DOHH2 (cell line): ENCODE measurements at regions not wholly inside any gene's neighbourhood (a gene's known extent, or its start where the extent isn't known, plus 50 kb on each side); places are given as distances from the start of the nearest gene placed in this dataset.

Experiments used
- H3F3A ChIP-seq: fragments of 200-600 bp; sonication (generic), shearing (Covaris generic); 2 replicates; pipeline ENCODE4 v1.6.0; 2016; ENCODE audit warnings: antibody characterized with exemption, mild to moderate bottlenecking; ENCODE audit not compliant: control insufficient read depth, insufficient read depth
- H3K27ac ChIP-seq: fragments of 200-600 bp; sonication (generic); 2 replicates; pipeline ENCODE4 v1.5.1; 2014; ENCODE audit warnings: low read depth, mild to moderate bottlenecking, low read length, moderate library complexity
- H3K27me3 ChIP-seq: fragments of 200-600 bp; sonication (generic); 2 replicates; pipeline ENCODE4 v1.6.1; 2014; ENCODE audit warnings: mild to moderate bottlenecking, low read length, mixed read lengths; ENCODE audit not compliant: control insufficient read depth
- H3K36me3 ChIP-seq: fragments of 200-600 bp; sonication (generic); 2 replicates; pipeline ENCODE4 v1.6.1; 2014; ENCODE audit warnings: mild to moderate bottlenecking, low read length, moderate library complexity, mixed read lengths; ENCODE audit not compliant: control insufficient read depth
- H3K4me1 ChIP-seq: fragments of 200-600 bp; sonication (generic); 2 replicates; pipeline ENCODE4 v1.6.1; 2014; ENCODE audit warnings: mild to moderate bottlenecking, low read length, mixed read lengths; ENCODE audit not compliant: control insufficient read depth
- H3K4me2 ChIP-seq: fragments of 200-600 bp; sonication (generic); 2 replicates; pipeline ENCODE4 v1.6.0; 2014; ENCODE audit warnings: mild to moderate bottlenecking, low read length, moderate library complexity
- H3K4me3 ChIP-seq: fragments of 200-600 bp; sonication (generic); 2 replicates; pipeline ENCODE4 v1.5.1; 2014; ENCODE audit warnings: mild to moderate bottlenecking, low read length, mixed read lengths
- H3K79me2 ChIP-seq: fragments of 200-600 bp; sonication (generic); 2 replicates; pipeline ENCODE4 v1.6.1; 2014; ENCODE audit warnings: mild to moderate bottlenecking, low read length, mixed read lengths; ENCODE audit not compliant: control insufficient read depth
- H3K9me2 ChIP-seq: fragments of 200-600 bp; sonication (generic); replicated peaks from 2 replicates; pipeline ENCODE4 v1.6.1; 2014; ENCODE audit warnings: mild to moderate bottlenecking, low read length, mixed read lengths; ENCODE audit not compliant: control insufficient read depth
- H3K9me3 ChIP-seq: fragments of 200-600 bp; sonication (generic); 2 replicates; pipeline ENCODE4 v1.6.1; 2014; ENCODE audit warnings: antibody characterized with exemption, low read length, mixed read lengths; ENCODE audit not compliant: control insufficient read depth, insufficient read depth
- H4K20me1 ChIP-seq: fragments of 200-600 bp; sonication (generic); 2 replicates; pipeline ENCODE4 v1.6.0; 2014; ENCODE audit warnings: low read depth, mild to moderate bottlenecking, antibody characterized with exemption, low read length, moderate library complexity; ENCODE audit not compliant: control insufficient read depth, insufficient read depth
- CTCF ChIP-seq: fragments of 200-600 bp; sonication (generic); IDR thresholded peaks from one replicate; pipeline ENCODE4 v1.5.1; 2014; ENCODE audit warnings: antibody characterized with exemption, mild to moderate bottlenecking, low read depth, low read length; ENCODE audit not compliant: poor library complexity, severe bottlenecking
- EZH2phosphoT487 ChIP-seq: fragments of 200-600 bp; sonication (generic); IDR thresholded peaks from 2 replicates; pipeline ENCODE4 v1.6.1; 2017; ENCODE audit warnings: borderline replicate concordance, mild to moderate bottlenecking, antibody characterized with exemption, low read length, moderate library complexity, mixed read lengths

DNA sequence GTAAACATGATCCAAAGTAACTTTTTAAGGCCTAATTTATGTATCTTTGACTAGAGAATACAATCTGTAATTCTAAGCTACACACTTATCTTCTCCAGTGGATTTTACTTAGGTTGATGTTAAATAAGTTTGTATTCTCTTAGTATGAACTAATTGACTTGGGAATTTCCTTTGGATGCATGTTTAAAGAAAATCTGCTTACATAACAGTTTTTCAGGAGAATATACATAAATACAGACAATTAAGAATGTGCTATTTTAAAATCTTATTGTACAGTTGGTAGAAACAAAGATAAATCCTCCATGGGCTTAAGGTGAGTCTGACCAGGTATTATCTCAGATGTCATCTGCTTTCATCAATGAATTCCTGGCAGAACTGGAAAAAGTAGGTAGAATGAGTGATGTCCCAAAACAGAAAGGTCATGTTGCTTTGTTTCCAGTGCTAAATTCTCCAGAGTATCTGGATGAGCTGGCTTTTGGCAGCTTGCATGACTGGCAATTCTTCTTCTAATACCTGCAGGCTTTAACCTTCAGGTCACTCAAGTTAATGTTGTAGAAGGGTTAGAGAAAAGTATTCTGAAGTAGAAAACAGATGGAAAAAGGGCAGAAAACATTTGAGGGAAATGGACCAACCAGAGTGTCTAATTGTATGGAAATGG lies 150.6 kb downstream of the MACIR start:
- Histone ChIP-seq H3K4me1 (no peaks in the 10 kb centered on the region), H3K9me3 (no peaks in the 10 kb centered on the region), H3K4me2 (no peak overlapping the region), H3K36me3 (no peaks in the 10 kb centered on the region), H4K20me1 (no peaks in the 10 kb centered on the region; the same call in 1 of the 2 replicates), H3K27me3 (no peaks in the 10 kb centered on the region), H3K27ac (no peak overlapping the region), H3F3A (no peaks in the 10 kb centered on the region), H3K9me2 (no peaks in the 10 kb centered on the region), H3K79me2 (no peaks in the 10 kb centered on the region), H3K4me3 (no peak overlapping the region)
- TF ChIP-seq EZH2phosphoT487 = no peak

DNA sequence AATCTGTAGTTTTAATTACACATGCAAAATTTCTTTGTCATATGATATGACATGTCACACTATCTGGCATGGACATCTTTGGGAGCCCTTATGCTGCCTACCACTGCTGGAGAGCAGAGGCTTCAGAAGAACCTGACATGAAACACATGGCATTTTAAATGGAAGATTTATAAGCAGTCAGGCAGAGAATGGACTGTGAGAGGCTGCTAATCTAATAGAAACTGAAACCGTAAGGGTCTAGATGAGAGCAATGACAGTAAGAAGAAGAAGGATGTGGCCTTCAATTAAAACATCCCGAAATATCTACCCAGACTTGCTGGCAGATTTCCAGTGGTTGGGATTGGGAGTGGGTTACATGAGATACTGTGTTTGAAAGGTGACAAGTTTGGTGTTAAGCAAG lies 149.8 kb downstream of the MACIR start:
- H3K27me3 ChIP-seq = no peaks in the 10 kb centered on the region
- no peaks in the 10 kb centered on the region for H3K9me2 ChIP-seq
- H3K27ac ChIP-seq = no peak overlapping the region
- H3K4me2 ChIP-seq = no peak overlapping the region
- H3K79me2 ChIP-seq = no peaks in the 10 kb centered on the region
- H4K20me1 ChIP-seq = no peaks in the 10 kb centered on the region; the same call in 1 of the 2 replicates
- H3F3A ChIP-seq = no peaks in the 10 kb centered on the region
- H3K36me3 ChIP-seq = no peaks in the 10 kb centered on the region
- TF ChIP-seq EZH2phosphoT487 = no peak
- TF ChIP-seq CTCF = no peak
- no peak overlapping the region for H3K4me3 ChIP-seq
- H3K4me1 ChIP-seq = no peaks in the 10 kb centered on the region
- no peaks in the 10 kb centered on the region for H3K9me3 ChIP-seq

GRCh38 chr5:103407402-103407801 lies 148.8 kb downstream of the MACIR start:
- no peaks in the 10 kb centered on the region for H3K9me2 ChIP-seq
- no peak overlapping the region for H3K4me3 ChIP-seq
- H3K36me3 ChIP-seq = no peaks in the 10 kb centered on the region
- no peaks in the 10 kb centered on the region for H3K4me1 ChIP-seq
- no peaks in the 10 kb centered on the region for H3K79me2 ChIP-seq
- no peaks in the 10 kb centered on the region; the same call in 1 of the 2 replicates for H4K20me1 ChIP-seq
- H3K27me3 ChIP-seq = no peaks in the 10 kb centered on the region
- H3K9me3 ChIP-seq = no peaks in the 10 kb centered on the region
- H3K4me2 ChIP-seq = no peak overlapping the region
- no peak for TF ChIP-seq EZH2phosphoT487
- TF ChIP-seq CTCF = no peak
- H3F3A ChIP-seq = no peaks in the 10 kb centered on the region
- no peak overlapping the region for H3K27ac ChIP-seq

- Histone ChIP-seq H3K79me2 (no peaks in the 10 kb centered on the region), H3K4me2 (no peak overlapping the region), H3F3A (no peaks in the 10 kb centered on the region), H3K27ac (no peak overlapping the region), H3K36me3 (no peaks in the 10 kb centered on the region), H3K4me3 (no peak overlapping the region), H3K9me3 (no peaks in the 10 kb centered on the region), H4K20me1 (no peaks in the 10 kb centered on the region; the same call in 1 of the 2 replicates), H3K4me1 (no peaks in the 10 kb centered on the region), H3K9me2 (no peaks in the 10 kb centered on the region), H3K27me3 (no peaks in the 10 kb centered on the region)
- TF ChIP-seq EZH2phosphoT487 (no peak), CTCF (no peak)
Measured at GRCh38 chr5:103404483-103404882, 145.9 kb downstream of the MACIR start.
